Stimulated activated naive CD8-positive, alpha-beta T cell treated with anti-CD3 and anti-CD28 coated beads, Interleukin-15, Interleukin-2, amounts not matched to agents 100 ng/mL and 50 ng/mL, for 24 hours (primary cell): ENCODE measurements at regions not wholly inside any gene's neighbourhood (a gene's known extent, or its start where the extent isn't known, plus 50 kb on each side); places are given as distances from the start of the nearest gene placed in this dataset.

ENCODE experiments used
- H3K27ac Mint-ChIP-seq: one replicate; pipeline ENCODE4 v1.8.0; 2021; ENCODE audit warnings: mild to moderate bottlenecking, mixed read lengths
- H3K27me3 Mint-ChIP-seq: one replicate; pipeline ENCODE4 v1.8.0; 2021; ENCODE audit warnings: mixed read lengths
- H3K36me3 Mint-ChIP-seq: one replicate; pipeline ENCODE4 v1.8.0; 2021; ENCODE audit warnings: low read depth, mixed read lengths
- H3K4me1 Mint-ChIP-seq: one replicate; pipeline ENCODE4 v1.8.0; 2021; ENCODE audit warnings: low read depth, mixed read lengths
- H3K4me3 Mint-ChIP-seq: one replicate; pipeline ENCODE4 v1.8.0; 2021; ENCODE audit warnings: mild to moderate bottlenecking, mixed read lengths
- H3K9me3 Mint-ChIP-seq: one replicate; pipeline ENCODE4 v1.8.0; 2021; ENCODE audit warnings: mixed read lengths

DNA sequence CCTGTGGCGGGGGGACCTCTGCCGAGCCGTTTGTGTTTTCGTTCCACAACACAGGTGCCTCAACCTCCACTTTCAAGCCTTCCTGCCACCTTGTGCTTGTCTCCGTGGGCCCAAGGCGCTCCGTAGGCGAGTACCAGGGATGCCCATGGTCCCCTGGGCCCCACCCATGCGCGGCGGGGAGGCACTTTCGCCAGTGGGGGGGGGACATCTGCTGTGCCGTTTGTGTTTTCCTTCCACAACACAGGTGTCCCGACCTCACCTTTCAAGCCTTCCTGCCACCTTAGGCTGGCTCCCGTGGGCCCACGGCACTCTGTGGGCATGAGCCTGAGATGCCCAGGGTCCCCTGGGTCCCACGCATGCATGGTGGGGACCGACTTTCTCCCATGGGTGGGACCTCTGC, 335.9 kb downstream of the ALG10 start:
- no peak overlapping the region for H3K27ac Mint-ChIP-seq
- no peaks in the 10 kb centered on the region for H3K27me3 Mint-ChIP-seq
- H3K4me1 Mint-ChIP-seq, result no peaks in the 10 kb centered on the region
- H3K4me3 Mint-ChIP-seq, result no peak overlapping the region
- no peaks in the 10 kb centered on the region for H3K9me3 Mint-ChIP-seq
- H3K36me3 Mint-ChIP-seq, result no peaks in the 10 kb centered on the region

DNA sequence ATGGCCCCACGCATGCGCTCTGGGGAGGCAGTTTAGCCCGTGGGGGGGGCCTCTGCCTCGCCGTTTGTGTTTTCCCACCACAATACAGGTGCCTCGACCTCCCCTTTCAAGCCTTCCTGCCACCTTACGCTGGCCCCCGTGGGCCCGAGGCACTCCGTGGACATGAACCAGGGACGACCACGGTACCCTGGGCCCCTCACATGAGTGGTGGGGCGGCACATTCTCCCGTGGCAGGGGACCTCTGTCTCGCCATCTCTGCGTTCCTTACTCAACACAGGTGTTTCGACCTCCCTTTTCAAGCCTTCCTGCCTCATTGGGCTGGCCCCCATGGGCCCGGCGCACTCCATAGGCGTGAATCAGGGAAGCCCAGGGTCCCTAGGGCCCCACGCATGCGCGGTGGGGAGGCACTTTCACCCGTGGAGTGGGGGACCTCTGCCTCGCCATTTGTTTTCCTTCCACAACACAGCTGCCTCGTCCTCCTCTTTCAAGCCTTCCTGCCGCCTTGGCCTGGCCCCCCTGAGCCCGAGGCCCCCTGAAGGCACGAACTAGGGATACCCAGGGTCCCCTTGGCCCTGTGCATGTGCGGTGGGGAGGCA, 339.5 kb downstream of the ALG10 start:
- Mint-ChIP-seq H3K27me3 (no peaks in the 10 kb centered on the region), H3K4me1 (no peaks in the 10 kb centered on the region), H3K4me3 (no peak overlapping the region), H3K27ac (no peak overlapping the region), H3K36me3 (no peaks in the 10 kb centered on the region), H3K9me3 (no peaks in the 10 kb centered on the region)

- no peaks in the 10 kb centered on the region for H3K4me1 Mint-ChIP-seq
- H3K27ac Mint-ChIP-seq, result no peak overlapping the region
Measured at GRCh38 chr12:34363050-34363673, 340.9 kb downstream of the ALG10 start.

DNA sequence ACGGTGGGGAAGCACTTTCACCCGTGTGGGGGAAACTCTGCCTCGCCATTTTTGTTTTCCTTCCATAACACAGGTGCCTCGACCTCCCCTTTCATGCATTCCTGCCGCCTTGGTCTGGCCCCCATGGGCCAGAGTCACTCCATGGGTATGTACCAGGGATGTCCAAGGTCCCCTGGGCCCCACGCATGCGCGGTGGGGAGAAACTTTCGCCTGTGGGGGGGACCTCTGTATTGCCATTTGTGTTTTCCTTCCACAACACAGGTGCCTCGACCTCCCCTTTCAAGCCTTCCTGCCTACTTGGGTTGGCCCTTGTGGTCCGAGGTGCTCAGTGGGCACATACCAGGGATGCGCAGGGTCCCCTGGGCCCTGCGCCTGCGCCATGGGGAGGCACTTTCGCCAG, 345.8 kb downstream of the ALG10 start:
- Mint-ChIP-seq H3K36me3 (no peaks in the 10 kb centered on the region), H3K4me3 (no peak overlapping the region), H3K9me3 (peaks cover 4% of the 10 kb centered on the region), H3K4me1 (no peaks in the 10 kb centered on the region), H3K27ac (no peak overlapping the region), H3K27me3 (no peaks in the 10 kb centered on the region)

More at GRCh38 chr12:34363050-34363673, 340.9 kb downstream of the ALG10 start:
- Mint-ChIP-seq H3K4me3 (no peak overlapping the region), H3K9me3 (peaks cover 4% of the 10 kb centered on the region), H3K36me3 (no peaks in the 10 kb centered on the region), H3K27me3 (no peaks in the 10 kb centered on the region)

- H3K9me3 Mint-ChIP-seq, result peaks cover 4% of the 10 kb centered on the region
- H3K36me3 Mint-ChIP-seq, result no peaks in the 10 kb centered on the region
- no peaks in the 10 kb centered on the region for H3K27me3 Mint-ChIP-seq
- H3K4me3 Mint-ChIP-seq, result no peak overlapping the region
- H3K27ac Mint-ChIP-seq, result no peak overlapping the region
- H3K4me1 Mint-ChIP-seq, result no peaks in the 10 kb centered on the region
Measured at GRCh38 chr12:34371050-34371449, 348.8 kb downstream of the ALG10 start.

- H3K4me3 Mint-ChIP-seq, result no peak overlapping the region
- no peaks in the 10 kb centered on the region for H3K4me1 Mint-ChIP-seq
- no peaks in the 10 kb centered on the region for H3K27me3 Mint-ChIP-seq
- H3K36me3 Mint-ChIP-seq, result no peaks in the 10 kb centered on the region
- H3K9me3 Mint-ChIP-seq, result peaks cover 3% of the 10 kb centered on the region
- no peak overlapping the region for H3K27ac Mint-ChIP-seq
Measured at GRCh38 chr12:34372003-34372402, 349.7 kb downstream of the ALG10 start.

GRCh38 chr12:34373926-34374325, 351.6 kb downstream of the ALG10 start:
- no peak overlapping the region for H3K27ac Mint-ChIP-seq
- H3K27me3 Mint-ChIP-seq, result no peaks in the 10 kb centered on the region
- no peaks in the 10 kb centered on the region for H3K9me3 Mint-ChIP-seq
- no peak overlapping the region for H3K4me3 Mint-ChIP-seq
- H3K36me3 Mint-ChIP-seq, result no peaks in the 10 kb centered on the region
- H3K4me1 Mint-ChIP-seq, result no peaks in the 10 kb centered on the region

DNA sequence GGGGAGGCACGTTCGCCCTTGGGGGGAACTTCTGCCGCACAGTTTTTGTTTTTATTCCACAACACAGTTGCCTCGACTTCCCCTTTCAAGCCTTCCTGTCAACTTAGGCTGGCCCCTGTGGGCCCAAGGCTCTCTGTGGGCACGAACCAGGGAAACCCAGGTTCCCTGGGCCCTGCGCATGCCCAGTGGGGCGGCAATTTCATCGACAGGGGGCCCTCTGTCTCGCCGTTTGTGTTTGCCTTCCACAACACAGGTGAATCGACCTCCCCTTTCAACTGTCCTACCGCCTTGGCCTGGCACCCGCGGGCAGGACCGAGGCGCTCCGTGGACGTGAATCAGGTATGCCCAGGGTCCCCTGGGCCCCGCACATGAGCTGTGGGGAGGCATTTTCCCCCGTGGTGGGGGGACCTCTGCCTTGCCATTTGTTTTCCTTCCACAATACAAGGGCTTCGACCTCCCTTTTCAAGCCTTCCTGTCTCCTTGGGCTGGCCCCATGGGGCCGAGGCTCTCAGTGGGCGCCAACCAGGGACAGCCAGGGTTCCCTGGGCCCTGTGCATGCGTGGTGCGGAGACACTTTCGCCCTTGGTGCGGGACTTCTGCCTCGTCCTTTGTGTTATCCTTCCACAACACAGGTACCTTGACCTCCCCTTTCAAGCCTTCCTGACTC, 354.0 kb downstream of the ALG10 start:
- H3K27ac Mint-ChIP-seq, result no peak overlapping the region
- peaks cover 4% of the 10 kb centered on the region for H3K36me3 Mint-ChIP-seq
- H3K4me1 Mint-ChIP-seq, result no peaks in the 10 kb centered on the region
- no peaks in the 10 kb centered on the region for H3K27me3 Mint-ChIP-seq
- peaks cover 5% of the 10 kb centered on the region for H3K9me3 Mint-ChIP-seq
- no peak overlapping the region for H3K4me3 Mint-ChIP-seq

DNA sequence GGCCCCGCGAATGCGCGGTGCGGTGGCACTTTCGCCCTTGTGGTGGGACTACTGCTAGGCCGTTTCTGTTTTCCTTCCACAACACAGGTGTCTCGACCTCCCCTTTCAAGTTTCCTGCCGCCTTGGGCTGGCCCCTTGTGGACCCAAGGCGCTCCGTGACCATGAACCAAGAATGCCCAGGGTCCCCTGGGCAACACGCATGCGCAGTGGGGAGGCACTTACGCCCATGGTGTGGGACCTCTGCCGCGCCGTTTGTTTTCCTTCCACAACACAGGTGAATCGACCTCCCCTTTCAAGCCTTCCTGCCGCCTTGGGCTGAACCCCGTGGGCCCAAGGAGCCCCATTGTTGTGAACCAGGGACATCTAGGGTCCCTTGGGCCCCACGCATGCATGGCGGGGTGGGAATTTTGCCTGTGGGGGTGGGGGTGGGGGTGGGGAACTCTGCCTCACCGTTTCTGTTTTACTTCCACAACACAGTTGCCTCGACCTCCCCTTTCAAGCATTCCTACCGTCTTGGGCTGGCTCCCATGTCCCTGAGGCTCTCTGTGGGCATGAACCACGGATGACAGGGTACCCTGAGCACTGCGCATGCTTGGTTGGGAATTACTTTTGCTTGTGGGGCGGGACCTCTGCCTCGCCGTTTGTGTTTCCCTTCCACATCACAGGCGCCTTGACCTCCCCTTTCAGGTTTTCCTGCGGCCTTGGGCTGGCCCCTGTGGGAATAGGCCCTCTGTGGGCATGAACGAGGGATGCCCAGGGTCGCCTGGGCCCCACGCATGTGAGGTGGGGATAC, 355.1 kb downstream of the ALG10 start:
- H3K4me3 Mint-ChIP-seq, result no peak overlapping the region
- peaks cover 4% of the 10 kb centered on the region for H3K36me3 Mint-ChIP-seq
- H3K9me3 Mint-ChIP-seq, result peaks cover 5% of the 10 kb centered on the region
- no peak overlapping the region for H3K27ac Mint-ChIP-seq
- no peaks in the 10 kb centered on the region for H3K4me1 Mint-ChIP-seq
- H3K27me3 Mint-ChIP-seq, result no peaks in the 10 kb centered on the region

- Mint-ChIP-seq H3K9me3 (peaks cover 5% of the 10 kb centered on the region), H3K4me1 (no peaks in the 10 kb centered on the region), H3K4me3 (no peak overlapping the region), H3K36me3 (peaks cover 4% of the 10 kb centered on the region), H3K27me3 (no peaks in the 10 kb centered on the region), H3K27ac (no peak overlapping the region)
Measured at GRCh38 chr12:34379142-34379541, 356.8 kb downstream of the ALG10 start.

GRCh38 chr12:34384693-34385092, 362.4 kb downstream of the ALG10 start:
- Mint-ChIP-seq H3K27ac (no peak overlapping the region), H3K4me1 (no peaks in the 10 kb centered on the region), H3K9me3 (peaks cover 12% of the 10 kb centered on the region), H3K36me3 (peaks cover 4% of the 10 kb centered on the region), H3K27me3 (no peaks in the 10 kb centered on the region), H3K4me3 (no peak overlapping the region)

DNA sequence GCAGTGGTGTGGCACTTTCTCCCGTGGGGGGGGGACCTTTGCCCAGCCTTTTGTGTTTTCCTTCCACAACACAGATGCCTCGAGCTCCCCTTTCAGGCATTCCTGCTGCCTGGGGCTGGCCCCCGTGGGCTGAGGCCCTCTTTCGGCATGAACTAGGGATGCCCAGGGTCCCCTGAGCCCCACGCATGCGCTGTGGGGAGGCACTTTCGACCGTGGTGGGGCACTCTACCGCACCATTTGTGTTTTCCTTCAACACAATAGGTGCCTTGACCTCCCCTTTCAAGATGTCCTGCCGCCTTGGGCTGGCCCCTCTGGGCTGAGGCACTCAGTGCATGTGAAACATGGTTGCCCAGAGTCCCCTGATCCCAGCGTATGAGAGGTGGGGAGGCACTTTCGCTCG, 363.7 kb downstream of the ALG10 start:
- no peaks in the 10 kb centered on the region for H3K27me3 Mint-ChIP-seq
- H3K27ac Mint-ChIP-seq, result no peak overlapping the region
- H3K4me3 Mint-ChIP-seq, result no peak overlapping the region
- no peaks in the 10 kb centered on the region for H3K36me3 Mint-ChIP-seq
- H3K4me1 Mint-ChIP-seq, result no peaks in the 10 kb centered on the region
- peaks cover 8% of the 10 kb centered on the region for H3K9me3 Mint-ChIP-seq

GRCh38 chr12:34386621-34387255, 364.4 kb downstream of the ALG10 start:
- H3K27ac Mint-ChIP-seq, result no peak overlapping the region
- no peaks in the 10 kb centered on the region for H3K27me3 Mint-ChIP-seq
- no peak overlapping the region for H3K4me3 Mint-ChIP-seq
- H3K4me1 Mint-ChIP-seq, result no peaks in the 10 kb centered on the region
- no peaks in the 10 kb centered on the region for H3K36me3 Mint-ChIP-seq
- peaks cover 8% of the 10 kb centered on the region for H3K9me3 Mint-ChIP-seq

GRCh38 chr12:34387711-34388635, 365.7 kb downstream of the ALG10 start:
- H3K4me3 Mint-ChIP-seq, result no peak overlapping the region
- H3K9me3 Mint-ChIP-seq, result peaks cover 11% of the 10 kb centered on the region
- no peaks in the 10 kb centered on the region for H3K36me3 Mint-ChIP-seq
- H3K4me1 Mint-ChIP-seq, result no peaks in the 10 kb centered on the region
- H3K27ac Mint-ChIP-seq, result no peak overlapping the region
- no peaks in the 10 kb centered on the region for H3K27me3 Mint-ChIP-seq
